Vagina (tissue), 2 donors: ENCODE measurements at regions not wholly inside any gene's neighbourhood (a gene's known extent, or its start where the extent isn't known, plus 50 kb on each side); places are given as distances from the start of the nearest gene placed in this dataset.

ENCODE experiments used
- DNase-seq, 2 donors: peaks; one replicate each; pipeline ENCODE4 v3.0.0-alpha.2; 2017; ENCODE audit errors: extremely low spot score in 2 of 2
- H3K27ac ChIP-seq: fragments of 200-600 bp; sonication (generic); one replicate; pipeline ENCODE4 v1.5.1; 2019
- H3K27me3 ChIP-seq: fragments of 200-600 bp; sonication (generic); one replicate; pipeline ENCODE4 v1.5.1; 2019
- H3K36me3 ChIP-seq, 2 donors: fragments of 200-600 bp; sonication (generic); one replicate each; pipeline ENCODE4 v1.5.1; 2017 to 2019
- H3K4me1 ChIP-seq: fragments of 200-600 bp; sonication (generic); one replicate; pipeline ENCODE4 v1.5.1; 2019
- H3K4me3 ChIP-seq, 2 donors: fragments of 200-600 bp; sonication (generic); 1 replicate in 1 of 2; 2 replicates in 1 of 2; pipeline ENCODE4 v1.5.1; 2016 to 2019
- H3K9me3 ChIP-seq: fragments of 200-600 bp; sonication (generic); one replicate; pipeline ENCODE4 v1.5.1; 2019
- POLR2A ChIP-seq, 2 donors: fragments of 450-650 bp; IDR thresholded peaks; one replicate each; pipeline ENCODE4 v1.6.1; 2017; ENCODE audit warnings: antibody characterized with exemption in 2 of 2, mild to moderate bottlenecking in 2 of 2, moderate library complexity in 2 of 2
- POLR2AphosphoS5 ChIP-seq, 2 donors: sonication (generic); formaldehyde crosslinking; IDR thresholded peaks; one replicate each; pipeline ENCODE4 v1.9.0; 2017; ENCODE audit warnings: antibody characterized with exemption in 2 of 2, mild to moderate bottlenecking in 2 of 2, low read depth in 1 of 2; ENCODE audit not compliant: insufficient read depth in 1 of 2
- intact Hi-C: fragments of 100-400 bp; cut with DNase I; formaldehyde crosslinking; loops from one replicate; pipeline ENCODE4 v1.15.1; 2023
- TF ChIP-seq, protein P1 (sequence below), 3 experiments: fragments of 450-650 bp in 2 of 3; fragments of 200-600 bp in 1 of 3; sonication (generic) in 1 of 3; IDR thresholded peaks; one replicate each; pipeline ENCODE4 v1.5.1; 2017 to 2019; ENCODE audit warnings: antibody characterized with exemption in 3 of 3, mild to moderate bottlenecking in 2 of 3, moderate library complexity in 2 of 3

DNA sequence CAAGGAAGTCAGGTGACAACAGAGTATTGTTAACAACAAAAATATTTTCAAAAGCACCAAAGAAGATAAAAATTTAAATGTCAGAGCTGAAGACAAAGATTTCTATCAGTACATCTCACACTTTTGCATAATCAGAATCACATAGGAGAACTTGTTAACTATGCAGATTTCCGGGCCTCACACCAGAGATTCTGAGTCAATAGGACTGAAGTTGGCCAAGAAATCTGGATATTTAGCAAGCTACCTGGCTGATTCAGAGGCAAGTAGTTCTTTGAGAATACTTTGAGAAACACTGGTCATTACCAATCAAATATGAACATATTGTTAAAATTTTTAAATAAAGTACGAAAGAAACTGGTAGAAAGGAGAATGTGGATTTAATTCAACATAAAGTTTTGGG is 80.5 kb upstream of the GLIS3 start:
- Histone ChIP-seq H3K27me3 (no peaks in the 10 kb centered on the region), H3K4me1 (no peaks in the 10 kb centered on the region), H3K36me3 (no peaks in the 10 kb centered on the region), H3K9me3 (no peaks in the 10 kb centered on the region), H3K4me3 (no peak overlapping the region), H3K27ac (no peak overlapping the region)
- no peak for DNase-seq
- intact Hi-C loops, result no loop called here
- TF ChIP-seq POLR2AphosphoS5 (IDR thresholded peaks at IDR 0.05; ENCODE audit: insufficient read depth in 1 of 2, low read depth in 1 of 2) (no peak), POLR2A (IDR thresholded peaks at IDR 0.05) (no peak)
- TF ChIP-seq, protein P1, sequence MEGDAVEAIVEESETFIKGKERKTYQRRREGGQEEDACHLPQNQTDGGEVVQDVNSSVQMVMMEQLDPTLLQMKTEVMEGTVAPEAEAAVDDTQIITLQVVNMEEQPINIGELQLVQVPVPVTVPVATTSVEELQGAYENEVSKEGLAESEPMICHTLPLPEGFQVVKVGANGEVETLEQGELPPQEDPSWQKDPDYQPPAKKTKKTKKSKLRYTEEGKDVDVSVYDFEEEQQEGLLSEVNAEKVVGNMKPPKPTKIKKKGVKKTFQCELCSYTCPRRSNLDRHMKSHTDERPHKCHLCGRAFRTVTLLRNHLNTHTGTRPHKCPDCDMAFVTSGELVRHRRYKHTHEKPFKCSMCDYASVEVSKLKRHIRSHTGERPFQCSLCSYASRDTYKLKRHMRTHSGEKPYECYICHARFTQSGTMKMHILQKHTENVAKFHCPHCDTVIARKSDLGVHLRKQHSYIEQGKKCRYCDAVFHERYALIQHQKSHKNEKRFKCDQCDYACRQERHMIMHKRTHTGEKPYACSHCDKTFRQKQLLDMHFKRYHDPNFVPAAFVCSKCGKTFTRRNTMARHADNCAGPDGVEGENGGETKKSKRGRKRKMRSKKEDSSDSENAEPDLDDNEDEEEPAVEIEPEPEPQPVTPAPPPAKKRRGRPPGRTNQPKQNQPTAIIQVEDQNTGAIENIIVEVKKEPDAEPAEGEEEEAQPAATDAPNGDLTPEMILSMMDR (IDR thresholded peaks at IDR 0.05), result no peak

GRCh38 chr9:4375424-4376200 is 75.7 kb upstream of the GLIS3 start:
- no peak overlapping the region for H3K27ac ChIP-seq
- intact Hi-C loops, result no loop called here
- DNase-seq, result no peak

DNA sequence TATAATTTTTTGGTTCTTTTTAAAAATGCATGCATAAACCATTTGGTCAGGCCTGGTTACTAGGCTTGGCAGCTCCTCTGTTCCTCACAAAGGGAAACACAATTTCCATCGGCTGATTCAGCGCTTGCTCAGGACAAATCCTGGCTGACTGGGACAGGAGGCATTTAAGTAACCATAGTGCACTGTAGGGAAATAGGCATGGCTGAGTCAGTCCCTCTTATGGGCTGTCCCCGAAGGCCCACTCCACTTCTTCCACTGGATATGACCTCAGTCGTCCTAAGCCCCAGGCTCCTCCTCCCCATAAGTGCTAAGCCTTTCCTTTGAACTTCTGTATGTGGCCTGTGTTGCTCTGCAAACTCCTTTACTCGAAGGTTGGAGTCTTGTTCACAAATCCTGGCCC is 71.2 kb upstream of the GLIS3 start:
- H3K4me3 ChIP-seq, result no peak overlapping the region
- H3K36me3 ChIP-seq, result no peaks in the 10 kb centered on the region
- no peak for DNase-seq
- no peak overlapping the region for H3K27ac ChIP-seq
- no peaks in the 10 kb centered on the region for H3K9me3 ChIP-seq
- intact Hi-C loops, result no loop called here
- no peaks in the 10 kb centered on the region for H3K4me1 ChIP-seq
- H3K27me3 ChIP-seq, result no peaks in the 10 kb centered on the region
- TF ChIP-seq POLR2AphosphoS5 (IDR thresholded peaks at IDR 0.05; ENCODE audit: insufficient read depth in 1 of 2, low read depth in 1 of 2) (no peak), POLR2A (IDR thresholded peaks at IDR 0.05) (no peak)
- TF ChIP-seq, protein P1 (IDR thresholded peaks at IDR 0.05), result no peak

More at GRCh38 chr9:4375424-4376200, 75.7 kb upstream of the GLIS3 start:
- no peak for TF ChIP-seq POLR2AphosphoS5 (IDR thresholded peaks at IDR 0.05; ENCODE audit: insufficient read depth in 1 of 2, low read depth in 1 of 2)
- TF ChIP-seq, protein P1 (IDR thresholded peaks at IDR 0.05), result peak; percentile 11 to 50 (median 30)
- Histone ChIP-seq H3K36me3 (no peaks in the 10 kb centered on the region), H3K27me3 (no peaks in the 10 kb centered on the region), H3K9me3 (no peaks in the 10 kb centered on the region), H3K4me1 (no peaks in the 10 kb centered on the region), H3K4me3 (no peak overlapping the region)

DNA sequence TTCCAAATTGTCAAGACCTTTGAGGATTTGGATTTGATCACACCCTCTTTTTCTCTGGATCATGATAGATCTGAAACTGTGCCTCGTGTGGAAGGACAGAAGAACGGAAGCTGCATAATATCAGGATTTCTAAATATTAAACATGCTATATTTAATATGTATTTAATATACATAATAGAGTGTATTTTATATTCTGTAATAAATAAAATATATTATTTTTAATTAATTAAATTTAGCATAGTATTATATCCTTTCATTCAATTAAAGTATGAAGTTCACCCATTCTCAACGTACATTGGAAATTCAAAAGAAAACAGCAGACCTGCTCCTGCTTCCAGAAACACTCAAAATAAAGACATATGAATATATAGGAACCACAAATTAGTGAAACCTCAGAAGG is 70.6 kb upstream of the GLIS3 start:
- Histone ChIP-seq H3K27ac (no peak overlapping the region), H3K9me3 (no peaks in the 10 kb centered on the region), H3K4me1 (no peaks in the 10 kb centered on the region), H3K27me3 (no peaks in the 10 kb centered on the region), H3K4me3 (no peak overlapping the region), H3K36me3 (no peaks in the 10 kb centered on the region)
- no peak for TF ChIP-seq POLR2AphosphoS5 (IDR thresholded peaks at IDR 0.05; ENCODE audit: insufficient read depth in 1 of 2, low read depth in 1 of 2)
- no peak for TF ChIP-seq POLR2A (IDR thresholded peaks at IDR 0.05)
- TF ChIP-seq, protein P1 (IDR thresholded peaks at IDR 0.05), result no peak
- intact Hi-C loops, result no loop called here
- no peak for DNase-seq

- Histone ChIP-seq H3K27me3 (no peaks in the 10 kb centered on the region), H3K9me3 (no peaks in the 10 kb centered on the region), H3K27ac (no peak overlapping the region), H3K36me3 (no peaks in the 10 kb centered on the region), H3K4me1 (no peaks in the 10 kb centered on the region), H3K4me3 (no peak overlapping the region)
- intact Hi-C loops, result no loop called here
- TF ChIP-seq POLR2AphosphoS5 (IDR thresholded peaks at IDR 0.05; ENCODE audit: insufficient read depth in 1 of 2, low read depth in 1 of 2), result no peak
- TF ChIP-seq, protein P1 (IDR thresholded peaks at IDR 0.05), result peak in 1 of 3 experiments; percentile 23
- no peak for DNase-seq
Measured at GRCh38 chr9:4366591-4367330, 66.9 kb upstream of the GLIS3 start.
